Hepatocyte (in vitro differentiated cells): ENCODE measurements at regions not wholly inside any gene's neighbourhood (a gene's known extent, or its start where the extent isn't known, plus 50 kb on each side); places are given as distances from the start of the nearest gene placed in this dataset.

Source experiments
- CTCF ChIP-seq: fragments of 200-600 bp; sonication (generic); IDR thresholded peaks from 2 replicates; pipeline ENCODE4 v1.5.1; 2016; ENCODE audit warnings: antibody characterized with exemption, mild to moderate bottlenecking; ENCODE audit not compliant: poor library complexity
- EZH2 ChIP-seq: fragments of 200-600 bp; sonication (generic); IDR thresholded peaks from 2 replicates; pipeline ENCODE4 v1.6.1; 2016; ENCODE audit warnings: antibody characterized with exemption, mild to moderate bottlenecking, borderline replicate concordance
- EZH2phosphoT487 ChIP-seq: fragments of 200-600 bp; sonication (generic); IDR thresholded peaks from one replicate; pipeline ENCODE4 v1.6.1; 2018; ENCODE audit warnings: antibody characterized with exemption, mild to moderate bottlenecking, low read depth, moderate library complexity; ENCODE audit not compliant: unreplicated experiment, severe bottlenecking

GRCh38 chr1:208455821-208456220, 211.6 kb upstream of the PLXNA2 start:
- no peak for TF ChIP-seq CTCF
- TF ChIP-seq EZH2, result no peak
- no peak for TF ChIP-seq EZH2phosphoT487
